Karpas-422 (cell line): ENCODE measurements at regions not wholly inside any gene's neighbourhood (a gene's known extent, or its start where the extent isn't known, plus 50 kb on each side); places are given as distances from the start of the nearest gene placed in this dataset.

ENCODE experiments used
- DNase-seq: peaks from one replicate; pipeline ENCODE4 v3.0.0-alpha.2; 2015
- H2AFZ ChIP-seq: fragments of 200-600 bp; sonication (generic); 2 replicates; pipeline ENCODE4 v1.6.1; 2014; ENCODE audit warnings: antibody characterized with exemption, low read length, mixed read lengths
- H3K27ac ChIP-seq: fragments of 200-600 bp; sonication (generic); 2 replicates; pipeline ENCODE4 v1.5.1; 2014; ENCODE audit warnings: mild to moderate bottlenecking, low read length, moderate library complexity
- H3K27me3 ChIP-seq: fragments of 200-600 bp; sonication (generic); 2 replicates; pipeline ENCODE4 v1.6.1; 2014; ENCODE audit warnings: low read length, mixed read lengths
- H3K36me3 ChIP-seq: fragments of 200-600 bp; sonication (generic); 2 replicates; pipeline ENCODE4 v1.6.1; 2014; ENCODE audit warnings: low read length, mixed read lengths; ENCODE audit not compliant: insufficient read depth
- H3K4me1 ChIP-seq: fragments of 200-600 bp; sonication (generic); 2 replicates; pipeline ENCODE4 v1.6.1; 2014; ENCODE audit warnings: mild to moderate bottlenecking, low read length, mixed read lengths
- H3K4me2 ChIP-seq: fragments of 200-600 bp; sonication (generic); 2 replicates; pipeline ENCODE4 v1.6.1; 2014; ENCODE audit warnings: low read length, low read depth, mild to moderate bottlenecking; ENCODE audit not compliant: poor library complexity, severe bottlenecking
- H3K4me3 ChIP-seq: fragments of 200-600 bp; sonication (generic); 2 replicates; pipeline ENCODE4 v1.5.1; 2014; ENCODE audit warnings: mild to moderate bottlenecking, antibody characterized with exemption, low read length, mixed read lengths
- H3K79me2 ChIP-seq: fragments of 200-600 bp; sonication (generic); 2 replicates; pipeline ENCODE4 v1.6.1; 2014; ENCODE audit warnings: mild to moderate bottlenecking, low read length, mixed read lengths
- H3K9ac ChIP-seq: fragments of 200-600 bp; sonication (generic); 2 replicates; pipeline ENCODE4 v1.6.0; 2014; ENCODE audit warnings: low read length
- H3K9me2 ChIP-seq: fragments of 200-600 bp; sonication (generic), shearing (Covaris generic); replicated peaks from 2 replicates; pipeline ENCODE4 v1.6.0; 2014; ENCODE audit warnings: mild to moderate bottlenecking, low read length, moderate library complexity; ENCODE audit not compliant: insufficient read depth
- H3K9me3 ChIP-seq: fragments of 300-700, 200-600 bp; sonication (generic); 2 replicates; pipeline ENCODE4 v1.6.1; 2014; ENCODE audit warnings: low read length, mixed read lengths
- H4K20me1 ChIP-seq: fragments of 200-600 bp; sonication (generic); 2 replicates; pipeline ENCODE4 v1.6.1; 2014; ENCODE audit warnings: mild to moderate bottlenecking, antibody characterized with exemption, low read length, low read depth; ENCODE audit not compliant: insufficient read depth

DNA sequence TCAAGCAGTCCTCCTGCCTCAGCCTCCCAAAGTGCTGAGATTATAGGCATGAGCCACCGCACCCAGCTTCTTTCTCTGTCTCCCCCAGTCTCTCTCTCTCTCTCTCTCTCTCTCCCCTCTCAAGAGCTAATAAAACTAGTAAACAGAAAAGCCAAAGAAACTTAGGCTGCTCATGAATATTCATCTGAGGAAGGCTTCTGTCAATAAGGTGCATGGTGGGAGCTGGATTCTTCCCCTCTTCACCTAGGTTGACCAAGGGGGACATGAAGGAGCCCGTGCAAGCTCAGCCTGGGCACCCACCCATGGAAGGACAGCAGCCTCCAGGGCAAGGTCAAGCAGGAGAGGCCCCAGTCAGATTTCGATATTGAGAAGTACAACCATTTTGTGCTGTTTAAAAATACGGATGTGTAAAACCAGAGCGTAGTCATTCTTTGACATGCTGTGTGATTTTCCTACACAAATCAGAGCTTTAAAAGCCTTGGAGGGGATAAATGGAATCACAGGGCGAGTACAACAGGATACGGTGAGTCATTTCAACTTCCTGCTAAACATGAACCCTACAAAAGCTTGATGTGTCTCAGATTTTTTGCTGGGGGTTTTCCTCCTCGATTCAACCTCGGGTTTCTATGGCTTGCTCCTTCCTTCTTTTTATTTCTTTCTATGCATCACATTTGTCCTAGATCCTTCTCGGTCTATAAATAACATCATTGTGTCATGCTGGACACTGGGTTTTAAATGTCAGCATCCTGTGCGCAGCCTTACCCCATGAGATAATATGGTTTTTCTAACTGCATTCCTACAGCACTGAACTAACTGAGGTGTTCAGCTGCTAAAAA lies 368.9 kb upstream of the JARID2 start:
- H3K4me2 ChIP-seq = no peak overlapping the region
- H3K27ac ChIP-seq = no peak overlapping the region
- H3K36me3 ChIP-seq = no peaks in the 10 kb centered on the region
- H2AFZ ChIP-seq = no peak overlapping the region
- H3K9ac ChIP-seq = no peak overlapping the region
- H3K27me3 ChIP-seq = no peaks in the 10 kb centered on the region
- H3K4me3 ChIP-seq = no peak overlapping the region
- no peaks in the 10 kb centered on the region for H3K9me3 ChIP-seq
- H3K9me2 ChIP-seq = no peaks in the 10 kb centered on the region
- DNase-seq = no peak
- no peaks in the 10 kb centered on the region for H4K20me1 ChIP-seq
- H3K79me2 ChIP-seq = no peaks in the 10 kb centered on the region
- H3K4me1 ChIP-seq = no peaks in the 10 kb centered on the region

DNA sequence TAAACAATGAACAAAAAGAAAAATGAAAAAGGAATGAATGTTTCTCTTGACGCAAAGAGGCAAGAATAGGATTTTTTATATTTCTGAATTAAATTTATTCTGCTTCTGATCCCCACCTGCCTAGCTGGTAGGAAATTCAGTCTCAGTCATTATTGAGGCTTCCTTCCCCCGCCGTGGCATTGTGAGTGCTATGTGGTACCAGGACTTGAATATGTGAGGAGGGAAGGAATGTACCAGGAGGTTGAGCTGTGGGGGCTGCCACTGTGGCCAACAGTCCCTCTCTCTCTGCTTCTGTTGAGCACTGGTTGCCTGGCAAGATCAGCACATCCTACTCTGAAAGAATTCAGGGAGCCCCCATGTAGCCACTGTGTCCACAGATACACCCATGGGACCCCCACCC lies 368.1 kb upstream of the JARID2 start:
- H3K27ac ChIP-seq = no peak overlapping the region
- H3K36me3 ChIP-seq = no peaks in the 10 kb centered on the region
- DNase-seq = no peak
- H3K9me3 ChIP-seq = no peaks in the 10 kb centered on the region
- H4K20me1 ChIP-seq = no peaks in the 10 kb centered on the region
- no peak overlapping the region for H3K4me3 ChIP-seq
- no peaks in the 10 kb centered on the region for H3K79me2 ChIP-seq
- no peak overlapping the region for H2AFZ ChIP-seq
- H3K27me3 ChIP-seq = no peaks in the 10 kb centered on the region
- H3K9me2 ChIP-seq = no peaks in the 10 kb centered on the region
- H3K9ac ChIP-seq = no peak overlapping the region
- no peak overlapping the region for H3K4me2 ChIP-seq
- no peaks in the 10 kb centered on the region for H3K4me1 ChIP-seq

DNA sequence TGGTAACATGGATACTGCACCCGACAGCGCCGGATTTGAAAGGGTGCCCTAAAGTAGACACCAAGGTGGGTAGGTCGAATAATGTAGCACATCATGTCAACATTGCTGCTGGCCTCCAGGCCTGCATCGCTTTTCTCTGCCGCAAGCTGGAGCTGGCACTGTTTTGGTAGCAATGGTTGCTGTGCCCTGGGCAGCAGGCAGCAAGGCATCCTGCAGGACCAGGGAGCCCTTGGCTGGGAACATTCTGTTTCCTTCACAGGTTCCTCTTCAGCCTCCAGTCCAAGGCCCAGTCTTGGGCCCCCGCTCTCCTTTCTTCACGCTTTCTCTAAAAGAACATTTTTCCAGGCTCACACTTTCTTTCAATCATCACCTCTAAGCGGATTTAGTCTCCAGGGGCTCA lies 365.8 kb upstream of the JARID2 start:
- Histone ChIP-seq H3K9ac (no peak overlapping the region), H4K20me1 (no peaks in the 10 kb centered on the region), H3K27me3 (no peaks in the 10 kb centered on the region), H2AFZ (no peak overlapping the region), H3K36me3 (no peaks in the 10 kb centered on the region), H3K9me2 (no peaks in the 10 kb centered on the region), H3K4me2 (no peak overlapping the region), H3K79me2 (no peaks in the 10 kb centered on the region), H3K4me1 (no peaks in the 10 kb centered on the region), H3K9me3 (no peaks in the 10 kb centered on the region), H3K4me3 (no peak overlapping the region), H3K27ac (no peak overlapping the region)
- DNase-seq = no peak

DNA sequence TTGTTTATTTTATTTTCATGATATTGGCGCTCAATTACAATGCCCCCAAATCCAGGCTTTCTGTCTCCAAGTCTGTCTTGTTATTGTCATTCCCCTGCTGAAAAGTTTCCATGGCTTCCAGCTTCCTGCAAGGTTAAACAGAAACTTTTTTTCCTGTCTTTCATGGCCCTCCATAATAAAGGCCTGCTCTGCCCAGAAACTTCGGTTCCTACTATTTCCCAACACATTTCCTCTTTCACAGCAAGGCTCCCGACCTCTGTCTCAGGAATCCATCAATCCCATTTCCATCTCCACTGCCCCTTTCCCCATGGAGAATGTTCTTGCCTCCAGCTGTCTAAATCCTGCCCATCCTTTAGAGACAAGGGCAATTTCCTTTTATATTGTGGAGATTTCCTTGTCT lies 365.2 kb upstream of the JARID2 start:
- no peaks in the 10 kb centered on the region for H3K9me2 ChIP-seq
- no peak overlapping the region for H3K4me3 ChIP-seq
- no peak overlapping the region for H2AFZ ChIP-seq
- DNase-seq = no peak
- H3K9me3 ChIP-seq = no peaks in the 10 kb centered on the region
- H3K9ac ChIP-seq = no peak overlapping the region
- H3K4me2 ChIP-seq = no peak overlapping the region
- H3K4me1 ChIP-seq = no peaks in the 10 kb centered on the region
- H3K36me3 ChIP-seq = no peaks in the 10 kb centered on the region
- no peak overlapping the region for H3K27ac ChIP-seq
- H3K79me2 ChIP-seq = no peaks in the 10 kb centered on the region
- no peaks in the 10 kb centered on the region for H4K20me1 ChIP-seq
- no peaks in the 10 kb centered on the region for H3K27me3 ChIP-seq

DNA sequence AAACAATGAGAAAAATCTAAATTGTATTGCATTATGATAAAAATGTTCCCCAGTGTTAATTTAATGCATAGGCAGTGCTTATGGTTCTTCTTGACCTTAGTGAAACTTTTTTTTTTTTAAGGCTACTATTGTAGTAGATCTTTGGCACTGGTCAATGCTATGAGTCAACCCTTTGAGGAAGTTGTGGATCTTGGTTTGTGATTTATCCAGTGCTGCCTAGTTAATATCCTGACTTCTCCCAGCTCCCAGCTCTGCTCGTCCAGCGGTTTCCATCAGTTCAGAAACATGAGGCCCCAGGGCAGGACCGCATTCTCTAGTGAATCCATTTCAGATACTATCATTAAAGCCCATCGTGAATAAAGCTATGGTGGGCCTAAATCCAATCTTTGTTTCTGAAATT lies 364.5 kb upstream of the JARID2 start:
- Histone ChIP-seq H2AFZ (no peak overlapping the region), H3K4me1 (no peaks in the 10 kb centered on the region), H3K4me3 (no peak overlapping the region), H3K9ac (no peak overlapping the region), H3K27me3 (no peaks in the 10 kb centered on the region), H3K27ac (no peak overlapping the region), H3K9me3 (no peaks in the 10 kb centered on the region), H4K20me1 (no peaks in the 10 kb centered on the region), H3K79me2 (no peaks in the 10 kb centered on the region), H3K4me2 (no peak overlapping the region), H3K36me3 (no peaks in the 10 kb centered on the region), H3K9me2 (no peaks in the 10 kb centered on the region)
- no peak for DNase-seq

DNA sequence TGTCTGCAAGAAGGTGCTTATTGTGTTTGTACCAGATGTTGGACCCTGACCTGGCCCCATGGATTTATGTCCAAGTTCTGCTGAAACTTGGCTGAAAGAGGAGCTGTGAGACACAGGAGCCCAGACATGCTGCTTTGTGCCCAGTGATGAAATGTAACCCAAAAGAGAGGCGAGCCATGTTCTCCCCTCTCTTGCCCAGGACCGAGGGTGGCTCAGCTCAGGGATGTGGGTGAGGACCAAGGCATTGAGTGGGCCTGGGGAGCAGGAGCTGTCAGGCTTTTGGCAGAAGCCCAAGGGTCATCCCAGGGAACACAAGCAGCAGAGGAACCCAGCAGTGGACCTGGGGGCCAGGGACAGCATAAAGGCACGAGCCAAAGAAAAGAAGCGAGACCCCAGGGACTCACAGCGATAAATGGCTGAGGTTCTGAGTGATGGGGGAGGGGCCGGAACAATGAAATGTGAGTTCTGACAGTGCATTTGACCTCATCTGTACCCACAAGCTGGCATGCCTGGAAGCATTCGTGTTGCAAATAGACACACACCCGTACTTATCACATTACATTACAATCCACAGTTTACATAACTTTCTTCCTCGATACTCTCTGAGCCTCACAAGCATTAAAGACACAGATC lies 363.4 kb upstream of the JARID2 start:
- no peaks in the 10 kb centered on the region for H3K79me2 ChIP-seq
- no peaks in the 10 kb centered on the region for H3K27me3 ChIP-seq
- no peaks in the 10 kb centered on the region for H3K9me3 ChIP-seq
- H2AFZ ChIP-seq = no peak overlapping the region
- H3K4me2 ChIP-seq = no peak overlapping the region
- H3K9ac ChIP-seq = no peak overlapping the region
- H3K4me3 ChIP-seq = no peak overlapping the region
- DNase-seq = no peak
- H4K20me1 ChIP-seq = no peaks in the 10 kb centered on the region
- no peak overlapping the region for H3K27ac ChIP-seq
- H3K9me2 ChIP-seq = no peaks in the 10 kb centered on the region
- H3K4me1 ChIP-seq = no peaks in the 10 kb centered on the region
- no peaks in the 10 kb centered on the region for H3K36me3 ChIP-seq

DNA sequence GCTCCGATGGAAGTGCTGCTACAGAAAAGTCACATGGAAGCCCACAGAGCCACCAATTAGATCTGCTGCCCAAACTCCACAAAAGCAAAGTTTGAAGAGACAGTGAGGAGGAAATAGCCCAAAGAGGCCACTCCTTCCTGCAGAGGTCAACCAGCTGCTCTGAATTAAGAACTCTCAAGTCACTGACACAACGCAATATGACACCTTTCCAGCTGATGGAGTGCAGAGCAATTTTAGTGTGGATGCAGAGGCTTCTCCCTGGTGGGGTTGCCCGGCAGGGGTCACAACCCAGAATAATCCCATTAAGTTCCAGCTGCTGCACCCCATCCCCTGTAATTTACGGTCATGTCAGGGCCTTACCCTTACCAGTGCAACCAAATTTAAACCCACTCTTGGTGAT lies 361.9 kb upstream of the JARID2 start:
- DNase-seq = no peak
- H3K9ac ChIP-seq = no peak overlapping the region
- no peak overlapping the region for H3K4me3 ChIP-seq
- H3K4me2 ChIP-seq = no peak overlapping the region
- H3K36me3 ChIP-seq = no peaks in the 10 kb centered on the region
- no peak overlapping the region for H3K27ac ChIP-seq
- H3K9me3 ChIP-seq = no peaks in the 10 kb centered on the region
- no peak overlapping the region for H2AFZ ChIP-seq
- H3K27me3 ChIP-seq = no peaks in the 10 kb centered on the region
- H3K4me1 ChIP-seq = no peaks in the 10 kb centered on the region
- no peaks in the 10 kb centered on the region for H4K20me1 ChIP-seq
- no peaks in the 10 kb centered on the region for H3K9me2 ChIP-seq
- H3K79me2 ChIP-seq = no peaks in the 10 kb centered on the region

DNA sequence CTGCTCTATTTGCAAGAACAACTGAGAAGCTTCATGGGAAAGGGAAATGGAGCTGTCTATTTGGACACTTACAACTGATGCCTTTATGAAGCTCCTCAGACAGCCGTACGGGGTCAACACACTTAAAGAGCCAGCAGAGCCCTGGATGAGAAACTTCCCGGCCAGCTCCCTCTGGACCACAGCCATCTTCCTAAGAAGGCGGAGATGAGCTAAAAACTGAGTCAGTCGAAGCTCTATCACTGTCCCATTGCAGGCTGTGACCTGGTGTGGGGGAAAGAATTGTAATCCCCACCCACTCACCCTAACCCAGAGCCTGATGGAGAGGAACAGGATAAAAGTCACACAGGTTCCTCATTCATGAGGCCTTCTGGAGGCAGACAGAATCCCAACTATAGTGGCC lies 360.4 kb upstream of the JARID2 start:
- no peaks in the 10 kb centered on the region for H3K36me3 ChIP-seq
- no peaks in the 10 kb centered on the region for H4K20me1 ChIP-seq
- no peak overlapping the region for H3K9ac ChIP-seq
- H3K9me3 ChIP-seq = no peaks in the 10 kb centered on the region
- H3K4me2 ChIP-seq = no peak overlapping the region
- H3K4me1 ChIP-seq = no peaks in the 10 kb centered on the region
- H3K9me2 ChIP-seq = no peaks in the 10 kb centered on the region
- H3K4me3 ChIP-seq = no peak overlapping the region
- H3K27me3 ChIP-seq = no peaks in the 10 kb centered on the region
- no peak for DNase-seq
- no peaks in the 10 kb centered on the region for H3K79me2 ChIP-seq
- no peak overlapping the region for H2AFZ ChIP-seq
- no peak overlapping the region for H3K27ac ChIP-seq
